H9 (cell line): ENCODE measurements at regions not wholly inside any gene's neighbourhood (a gene's known extent, or its start where the extent isn't known, plus 50 kb on each side); places are given as distances from the start of the nearest gene placed in this dataset.

ENCODE experiments used
- DNase-seq: peaks from one replicate; pipeline ENCODE4 v3.0.0-alpha.2; 2017
- H2AFZ ChIP-seq: one replicate; pipeline ENCODE4 v1.6.1; 2013; ENCODE audit warnings: mild to moderate bottlenecking, low read length, control low read depth, moderate library complexity
- H2AK5ac ChIP-seq: 2 replicates; pipeline ENCODE4 v1.6.1; 2013; ENCODE audit warnings: low read length, control low read depth, mixed read lengths; ENCODE audit not compliant: insufficient read length
- H2BK120ac ChIP-seq: one replicate; pipeline ENCODE4 v1.6.1; 2013; ENCODE audit warnings: low read depth, mild to moderate bottlenecking, low read length, control low read depth, inconsistent platforms; ENCODE audit not compliant: poor library complexity, severe bottlenecking
- H2BK12ac ChIP-seq: 2 replicates; pipeline ENCODE4 v1.6.1; 2013; ENCODE audit warnings: low read length, control low read depth, mixed read lengths, low read depth; ENCODE audit not compliant: insufficient read length
- H2BK15ac ChIP-seq: 2 replicates; pipeline ENCODE4 v1.6.1; 2013; ENCODE audit warnings: low read depth, low read length, control low read depth
- H2BK20ac ChIP-seq: one replicate; pipeline ENCODE4 v1.6.1; 2013; ENCODE audit warnings: low read depth, mild to moderate bottlenecking, low read length, control low read depth, inconsistent platforms; ENCODE audit not compliant: poor library complexity, severe bottlenecking
- H2BK5ac ChIP-seq: 2 replicates; pipeline ENCODE4 v1.6.1; 2013; ENCODE audit warnings: low read length, control low read depth, mixed read lengths; ENCODE audit not compliant: insufficient read length
- H3K14ac ChIP-seq: 2 replicates; pipeline ENCODE4 v1.6.1; 2013; ENCODE audit warnings: low read length, control low read depth; ENCODE audit not compliant: insufficient read depth
- H3K18ac ChIP-seq: 2 replicates; pipeline ENCODE4 v1.6.1; 2013; ENCODE audit warnings: low read depth, mild to moderate bottlenecking, mixed read lengths, low read length, control low read depth; ENCODE audit not compliant: insufficient read length
- H3K23ac ChIP-seq: 2 replicates; pipeline ENCODE4 v1.6.1; 2013; ENCODE audit warnings: low read length, control low read depth, mixed read lengths, low read depth; ENCODE audit not compliant: insufficient read length
- H3K23me2 ChIP-seq: 2 replicates; pipeline ENCODE4 v1.6.1; 2013; ENCODE audit warnings: low read depth, mild to moderate bottlenecking, mixed read lengths, low read length, control low read depth; ENCODE audit not compliant: insufficient read length, poor library complexity, severe bottlenecking
- H3K27ac ChIP-seq: 2 replicates; pipeline ENCODE4 v1.5.1; 2013; ENCODE audit warnings: low read length, control low read depth, mixed read lengths, low read depth; ENCODE audit not compliant: insufficient read length
- H3K27me3 ChIP-seq: 2 replicates; pipeline ENCODE4 v1.6.1; 2013; ENCODE audit warnings: low read length, control low read depth, inconsistent platforms; ENCODE audit not compliant: insufficient read depth
- H3K4ac ChIP-seq: 2 replicates; pipeline ENCODE4 v1.6.1; 2013; ENCODE audit warnings: low read depth, mild to moderate bottlenecking, control low read depth, inconsistent platforms, low read length, moderate library complexity
- H3K4me1 ChIP-seq: 2 replicates; pipeline ENCODE4 v1.6.1; 2013; ENCODE audit warnings: low read length, control low read depth, inconsistent platforms; ENCODE audit not compliant: insufficient read depth
- H3K4me2 ChIP-seq: 2 replicates; pipeline ENCODE4 v1.6.1; 2013; ENCODE audit warnings: low read length, control low read depth, mixed read lengths; ENCODE audit not compliant: insufficient read length, insufficient read depth
- H3K56ac ChIP-seq: 2 replicates; pipeline ENCODE4 v1.6.1; 2013; ENCODE audit warnings: low read depth, mild to moderate bottlenecking, mixed read lengths, low read length, control low read depth; ENCODE audit not compliant: insufficient read length
- H3K79me1 ChIP-seq: 2 replicates; pipeline ENCODE4 v1.6.1; 2013; ENCODE audit warnings: low read depth, mild to moderate bottlenecking, moderate library complexity, low read length, control low read depth, inconsistent platforms; ENCODE audit not compliant: insufficient read depth, poor library complexity, severe bottlenecking
- H3K79me2 ChIP-seq: 2 replicates; pipeline ENCODE4 v1.6.1; 2013; ENCODE audit warnings: low read length, control low read depth, inconsistent platforms; ENCODE audit not compliant: insufficient read depth
- H3K9ac ChIP-seq: 2 replicates; pipeline ENCODE4 v1.6.1; 2013; ENCODE audit warnings: low read length, control low read depth, mixed read lengths; ENCODE audit not compliant: insufficient read length; ENCODE audit errors: extremely low read depth
- H3K9me3 ChIP-seq: one replicate; pipeline ENCODE4 v1.6.1; 2013; ENCODE audit warnings: low read depth, low read length, inconsistent platforms; ENCODE audit not compliant: control insufficient read depth
- H3T11ph ChIP-seq: one replicate; pipeline ENCODE4 v1.6.1; 2013; ENCODE audit warnings: mild to moderate bottlenecking, low read length, control low read depth, inconsistent platforms
- H4K20me1 ChIP-seq: one replicate; pipeline ENCODE4 v1.6.1; 2013; ENCODE audit not compliant: control insufficient read depth, insufficient read length, insufficient read depth
- H4K5ac ChIP-seq: 2 replicates; pipeline ENCODE4 v1.6.1; 2013; ENCODE audit warnings: low read depth, mild to moderate bottlenecking, mixed read lengths, low read length, control low read depth; ENCODE audit not compliant: insufficient read length
- H4K8ac ChIP-seq: replicated peaks from 2 replicates; pipeline ENCODE4 v1.6.1; 2013; ENCODE audit warnings: low read length, control low read depth, mixed read lengths, low read depth; ENCODE audit not compliant: insufficient read length
- H4K91ac ChIP-seq: 2 replicates; pipeline ENCODE4 v1.6.1; 2013; ENCODE audit warnings: low read depth, mild to moderate bottlenecking, moderate library complexity, mixed read lengths, low read length, control low read depth; ENCODE audit not compliant: insufficient read length
- H3K27ac Mint-ChIP-seq, 3 experiments: 2 replicates in 2 of 3; 3 replicates in 1 of 3; pipeline ENCODE4 v1.8.0; 2020 to 2021; ENCODE audit warnings: mixed read lengths in 3 of 3, mild to moderate bottlenecking in 1 of 3, moderate library complexity in 1 of 3
- H3K27me3 Mint-ChIP-seq: 2 replicates; pipeline ENCODE4 v1.8.0; 2021; ENCODE audit warnings: low read depth, mild to moderate bottlenecking, moderate library complexity, mixed read lengths
- H3K36me3 Mint-ChIP-seq, 3 experiments: 2 replicates in 2 of 3; 3 replicates in 1 of 3; pipeline ENCODE4 v1.8.0; 2020 to 2021; ENCODE audit warnings: low read depth in 3 of 3, mixed read lengths in 3 of 3; ENCODE audit not compliant: insufficient read depth in 1 of 3
- H3K4me1 Mint-ChIP-seq, 2 experiments: 2 replicates each; pipeline ENCODE4 v1.8.0; 2020; ENCODE audit warnings: mixed read lengths in 2 of 2
- H3K4me3 Mint-ChIP-seq, 2 experiments: 2 replicates in 1 of 2; 3 replicates in 1 of 2; pipeline ENCODE4 v1.8.0; 2020 to 2021; ENCODE audit warnings: mild to moderate bottlenecking in 2 of 2, mixed read lengths in 2 of 2, moderate library complexity in 1 of 2
- H3K9me3 Mint-ChIP-seq, 2 experiments: 2 replicates in 1 of 2; 3 replicates in 1 of 2; pipeline ENCODE4 v1.8.0; 2020; ENCODE audit warnings: mild to moderate bottlenecking in 2 of 2, mixed read lengths in 2 of 2, moderate library complexity in 1 of 2
- WGBS: extraction: QIAGEN DNeasy Blood & Tissue Kit; methylation state at CpG from one replicate; pipeline ENCODE4 v1.1.7; 2013; ENCODE audit warnings: missing lambda C conversion rate, low lambda C conversion rate, mixed read lengths; ENCODE audit not compliant: insufficient read length; ENCODE audit errors: extremely low coverage; 5-methylcytosine and 5-hydroxymethylcytosine counted together
- TF ChIP-seq, protein P1 (sequence below): fragments of 200-600 bp; sonication (generic); conservative IDR thresholded peaks from 3 replicates; pipeline ENCODE4 v1.8.0; 2021; ENCODE audit warnings: antibody characterized with exemption, mild to moderate bottlenecking

DNA sequence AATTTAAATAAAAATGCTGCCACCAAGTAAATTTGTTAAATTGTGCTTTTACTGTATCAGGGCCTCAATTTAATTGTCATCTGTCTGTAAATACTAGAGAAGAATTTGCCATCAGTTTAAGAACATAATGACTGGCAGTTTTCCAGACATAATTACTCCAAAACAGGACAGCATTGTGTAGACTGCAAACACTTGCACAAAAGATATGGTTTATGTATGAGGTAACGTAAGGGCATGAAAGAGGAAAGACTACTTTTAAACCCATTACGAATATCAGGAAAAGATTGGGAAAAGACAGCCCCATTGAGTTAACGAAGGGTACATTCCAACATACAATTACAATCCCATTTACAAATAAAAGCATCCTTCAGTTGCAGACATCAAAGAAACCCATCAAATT lies 59.8 kb upstream of the KRR1 start:
- no peak overlapping the region for H4K8ac ChIP-seq
- no peaks in the 10 kb centered on the region for H3K79me1 ChIP-seq
- no peak overlapping the region for H3K18ac ChIP-seq
- no peaks in the 10 kb centered on the region for H3K4me1 ChIP-seq
- H3K9me3 ChIP-seq, result peaks cover 2% of the 10 kb centered on the region
- H3K27ac ChIP-seq, result no peak overlapping the region
- H4K5ac ChIP-seq, result no peak overlapping the region
- H2BK12ac ChIP-seq, result no peak overlapping the region
- no CpG with 5 or more reads among the region's 3 CpGs for WGBS
- H2BK120ac ChIP-seq, result no peak overlapping the region
- TF ChIP-seq, protein P1, sequence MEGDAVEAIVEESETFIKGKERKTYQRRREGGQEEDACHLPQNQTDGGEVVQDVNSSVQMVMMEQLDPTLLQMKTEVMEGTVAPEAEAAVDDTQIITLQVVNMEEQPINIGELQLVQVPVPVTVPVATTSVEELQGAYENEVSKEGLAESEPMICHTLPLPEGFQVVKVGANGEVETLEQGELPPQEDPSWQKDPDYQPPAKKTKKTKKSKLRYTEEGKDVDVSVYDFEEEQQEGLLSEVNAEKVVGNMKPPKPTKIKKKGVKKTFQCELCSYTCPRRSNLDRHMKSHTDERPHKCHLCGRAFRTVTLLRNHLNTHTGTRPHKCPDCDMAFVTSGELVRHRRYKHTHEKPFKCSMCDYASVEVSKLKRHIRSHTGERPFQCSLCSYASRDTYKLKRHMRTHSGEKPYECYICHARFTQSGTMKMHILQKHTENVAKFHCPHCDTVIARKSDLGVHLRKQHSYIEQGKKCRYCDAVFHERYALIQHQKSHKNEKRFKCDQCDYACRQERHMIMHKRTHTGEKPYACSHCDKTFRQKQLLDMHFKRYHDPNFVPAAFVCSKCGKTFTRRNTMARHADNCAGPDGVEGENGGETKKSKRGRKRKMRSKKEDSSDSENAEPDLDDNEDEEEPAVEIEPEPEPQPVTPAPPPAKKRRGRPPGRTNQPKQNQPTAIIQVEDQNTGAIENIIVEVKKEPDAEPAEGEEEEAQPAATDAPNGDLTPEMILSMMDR, result no peak
- no peak overlapping the region for H3K9ac ChIP-seq
- H2AK5ac ChIP-seq, result no peak overlapping the region
- no peaks in the 10 kb centered on the region for H3K79me2 ChIP-seq
- Mint-ChIP-seq H3K27ac (no peak overlapping the region), H3K9me3 (peaks cover 3 to 4% of the 10 kb centered on the region in 2 experiments; a peak in 4 of 5 replicates), H3K4me3 (no peak overlapping the region), H3K4me1 (peaks cover 4 to 5% of the 10 kb centered on the region in 2 experiments; a peak in 2 of 4 replicates), H3K36me3 (peaks cover 2 to 5% (median 3%) of the 10 kb centered on the region in 3 experiments; a peak in 5 of 7 replicates), H3K27me3 (no peaks in the 10 kb centered on the region)
- H2AFZ ChIP-seq, result no peak overlapping the region
- no peak overlapping the region for H2BK5ac ChIP-seq
- no peak for DNase-seq
- no peak overlapping the region for H2BK20ac ChIP-seq
- H3K14ac ChIP-seq, result no peak overlapping the region
- no peak overlapping the region for H3K23ac ChIP-seq
- no peaks in the 10 kb centered on the region for H4K20me1 ChIP-seq
- no peak overlapping the region for H3K4ac ChIP-seq
- H3K23me2 ChIP-seq, result no peaks in the 10 kb centered on the region
- H3K27me3 ChIP-seq, result no peaks in the 10 kb centered on the region
- no peak overlapping the region for H4K91ac ChIP-seq
- no peak overlapping the region for H2BK15ac ChIP-seq
- H3K56ac ChIP-seq, result no peak overlapping the region
- no peak overlapping the region for H3T11ph ChIP-seq
- no peak overlapping the region for H3K4me2 ChIP-seq
